Brain pericyte (primary cell): ENCODE measurements at regions not wholly inside any gene's neighbourhood (a gene's known extent, or its start where the extent isn't known, plus 50 kb on each side); places are given as distances from the start of the nearest gene placed in this dataset.
"Not testable (repeated sequence)": the region's sequence is repeated elsewhere in the genome, so short reads cannot be mapped to it uniquely, and the experiment has no call there.

Source experiments
- DNase-seq: peaks from one replicate; pipeline ENCODE4 v3.0.0-alpha.2; 2012; ENCODE audit warnings: low read depth, low spot score

- DNase-seq = no peak
Measured at GRCh38 chr5:174995827-174996226, 271.4 kb downstream of the MSX2 start.

- DNase-seq = no peak
Measured at GRCh38 chr5:174991847-174992246, 267.5 kb downstream of the MSX2 start.

GRCh38 chr5:174990909-174991308 lies 266.5 kb downstream of the MSX2 start:
- DNase-seq = no peak

GRCh38 chr5:174987443-174988012 lies 263.1 kb downstream of the MSX2 start:
- no peak for DNase-seq

- DNase-seq = no peak
Measured at GRCh38 chr5:174984863-174985262, 260.5 kb downstream of the MSX2 start.

- DNase-seq = no peak
Measured at GRCh38 chr5:174982485-174982884, 258.1 kb downstream of the MSX2 start.

- DNase-seq = no peak
Measured at GRCh38 chr5:174981416-174981815, 257.0 kb downstream of the MSX2 start.

- no peak for DNase-seq
Measured at GRCh38 chr5:174980952-174981351, 256.6 kb downstream of the MSX2 start.

- DNase-seq = no peak
Measured at GRCh38 chr5:174972291-174972690, 247.9 kb downstream of the MSX2 start.

- DNase-seq = no peak
Measured at GRCh38 chr5:174971210-174971609, 246.8 kb downstream of the MSX2 start.

- no peak for DNase-seq
Measured at GRCh38 chr5:174970502-174970901, 246.1 kb downstream of the MSX2 start.

- DNase-seq = no peak
Measured at GRCh38 chr5:174953871-174954270, 229.5 kb downstream of the MSX2 start.

GRCh38 chr5:174951151-174951780 lies 226.9 kb downstream of the MSX2 start:
- peak; percentile 7 for DNase-seq

GRCh38 chr5:174947548-174947947 lies 223.2 kb downstream of the MSX2 start:
- DNase-seq = no peak

- no peak for DNase-seq
Measured at GRCh38 chr5:174945853-174946252, 221.5 kb downstream of the MSX2 start.

- no peak for DNase-seq
Measured at GRCh38 chr5:174943785-174944184, 219.4 kb downstream of the MSX2 start.

- DNase-seq = not testable (repeated sequence)
Measured at GRCh38 chr5:174943002-174943401, 218.6 kb downstream of the MSX2 start.

- no peak for DNase-seq
Measured at GRCh38 chr5:174937201-174938123, 213.1 kb downstream of the MSX2 start.

GRCh38 chr5:174935854-174936474 lies 211.6 kb downstream of the MSX2 start:
- DNase-seq = peak; percentile 4

GRCh38 chr5:174931033-174931432 lies 206.7 kb downstream of the MSX2 start:
- not testable (repeated sequence) for DNase-seq

- no peak for DNase-seq
Measured at GRCh38 chr5:174925586-174925985, 201.2 kb downstream of the MSX2 start.

- no peak for DNase-seq
Measured at GRCh38 chr5:174922955-174923354, 198.6 kb downstream of the MSX2 start.
